Tibial nerve (tissue), 3 donors: ENCODE measurements at regions not wholly inside any gene's neighbourhood (a gene's known extent, or its start where the extent isn't known, plus 50 kb on each side); places are given as distances from the start of the nearest gene placed in this dataset.

Source experiments
- POLR2A ChIP-seq, 2 donors: fragments of 450-650 bp; IDR thresholded peaks; one replicate each; pipeline ENCODE4 v1.6.1; 2017; ENCODE audit warnings: antibody characterized with exemption in 2 of 2, mild to moderate bottlenecking in 2 of 2, moderate library complexity in 2 of 2
- TF ChIP-seq, protein P1 (sequence below), 5 experiments: fragments of 200-600 bp in 3 of 5; fragments of 450-650 bp in 2 of 5; sonication (generic) in 3 of 5; IDR thresholded peaks; one replicate each; pipeline ENCODE4 v1.5.1; 2016 to 2019; ENCODE audit warnings: antibody characterized with exemption in 5 of 5, mild to moderate bottlenecking in 3 of 5, moderate library complexity in 2 of 5

GRCh38 chr17:71067669-71068407 is 898.5 kb downstream of the KCNJ2 start:
- TF ChIP-seq, protein P1, sequence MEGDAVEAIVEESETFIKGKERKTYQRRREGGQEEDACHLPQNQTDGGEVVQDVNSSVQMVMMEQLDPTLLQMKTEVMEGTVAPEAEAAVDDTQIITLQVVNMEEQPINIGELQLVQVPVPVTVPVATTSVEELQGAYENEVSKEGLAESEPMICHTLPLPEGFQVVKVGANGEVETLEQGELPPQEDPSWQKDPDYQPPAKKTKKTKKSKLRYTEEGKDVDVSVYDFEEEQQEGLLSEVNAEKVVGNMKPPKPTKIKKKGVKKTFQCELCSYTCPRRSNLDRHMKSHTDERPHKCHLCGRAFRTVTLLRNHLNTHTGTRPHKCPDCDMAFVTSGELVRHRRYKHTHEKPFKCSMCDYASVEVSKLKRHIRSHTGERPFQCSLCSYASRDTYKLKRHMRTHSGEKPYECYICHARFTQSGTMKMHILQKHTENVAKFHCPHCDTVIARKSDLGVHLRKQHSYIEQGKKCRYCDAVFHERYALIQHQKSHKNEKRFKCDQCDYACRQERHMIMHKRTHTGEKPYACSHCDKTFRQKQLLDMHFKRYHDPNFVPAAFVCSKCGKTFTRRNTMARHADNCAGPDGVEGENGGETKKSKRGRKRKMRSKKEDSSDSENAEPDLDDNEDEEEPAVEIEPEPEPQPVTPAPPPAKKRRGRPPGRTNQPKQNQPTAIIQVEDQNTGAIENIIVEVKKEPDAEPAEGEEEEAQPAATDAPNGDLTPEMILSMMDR (IDR thresholded peaks at IDR 0.05): no peak
- no peak for TF ChIP-seq POLR2A (IDR thresholded peaks at IDR 0.05)
